NCI-H82 treated with DMSO at 0.1 percent for 48 hours (cell line): ENCODE measurements at regions not wholly inside any gene's neighbourhood (a gene's known extent, or its start where the extent isn't known, plus 50 kb on each side); places are given as distances from the start of the nearest gene placed in this dataset.

Experiments
- DNase-seq: peaks from one replicate; lab custom pipeline; 2025; ENCODE audit not compliant: unreplicated experiment; lab: John Stamatoyannopoulos, UW

- no peak for DNase-seq
Observed at GRCh38 chr3:16658004-16658924, 53.0 kb upstream of the DAZL start.

- DNase-seq: no peak
Observed at GRCh38 chr3:16658925-16659793, 53.9 kb upstream of the DAZL start.

DNA sequence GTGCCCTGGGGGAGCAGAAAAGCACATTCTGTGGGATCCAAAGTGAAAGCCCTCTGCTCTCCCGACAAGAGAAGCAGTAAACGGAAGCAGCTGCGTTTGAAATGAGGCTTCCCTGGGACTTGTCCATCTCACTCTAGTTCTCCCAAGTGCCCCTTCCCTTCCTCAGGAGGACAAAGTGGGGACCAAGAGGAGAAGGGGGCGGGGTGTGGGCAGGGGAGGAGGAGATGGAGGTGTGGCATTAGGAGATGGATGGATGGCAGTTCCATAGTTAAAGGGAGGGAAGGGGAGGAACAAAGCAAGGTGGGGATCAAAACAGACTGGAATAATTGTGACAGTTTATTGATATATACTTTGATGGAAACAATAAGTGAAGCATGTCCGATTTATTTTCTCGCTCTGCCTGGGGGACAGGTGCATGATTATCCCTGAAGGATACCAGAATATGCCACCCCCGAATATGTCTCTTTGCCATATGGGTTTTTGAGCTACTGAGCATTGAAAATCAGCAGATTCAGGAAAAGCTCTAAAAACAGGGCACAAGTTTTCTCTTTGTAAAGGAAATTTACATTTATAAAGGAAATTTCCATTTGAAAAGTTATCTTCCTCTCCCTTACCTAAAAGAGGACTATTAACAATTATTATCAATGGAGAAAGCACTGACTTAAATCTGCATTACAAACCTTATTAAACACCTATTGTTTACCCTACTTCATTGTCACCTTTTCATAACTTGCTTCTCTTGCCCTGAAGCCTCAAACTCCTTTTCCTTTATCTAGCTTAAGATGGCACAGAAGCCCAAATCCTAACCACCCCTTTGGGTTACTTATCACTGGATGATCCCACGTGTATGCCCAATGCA is 58.9 kb upstream of the DAZL start:
- no peak for DNase-seq

DNA sequence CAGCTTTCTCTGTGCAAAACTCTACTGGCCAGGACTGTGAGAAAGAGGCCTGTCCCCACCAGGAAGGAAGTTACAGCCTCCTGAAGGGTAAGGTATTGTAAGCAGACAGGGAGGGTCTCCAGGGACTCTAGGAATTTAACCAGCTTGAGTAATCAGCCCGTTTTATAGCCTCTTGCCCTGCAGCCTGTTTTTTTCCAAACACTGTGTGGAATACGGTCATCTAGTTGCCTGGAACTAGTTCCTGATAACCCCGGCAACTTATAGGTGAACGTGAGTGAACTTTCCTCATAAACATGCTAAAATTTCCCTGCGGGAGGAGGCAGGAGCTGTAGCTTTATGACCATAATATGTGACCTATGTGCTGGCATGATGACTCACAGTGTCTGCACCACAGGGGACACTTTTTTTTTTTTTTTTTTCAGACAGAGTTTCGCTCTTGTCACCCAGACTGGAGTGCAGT is 60.1 kb upstream of the DAZL start:
- no peak for DNase-seq

DNA sequence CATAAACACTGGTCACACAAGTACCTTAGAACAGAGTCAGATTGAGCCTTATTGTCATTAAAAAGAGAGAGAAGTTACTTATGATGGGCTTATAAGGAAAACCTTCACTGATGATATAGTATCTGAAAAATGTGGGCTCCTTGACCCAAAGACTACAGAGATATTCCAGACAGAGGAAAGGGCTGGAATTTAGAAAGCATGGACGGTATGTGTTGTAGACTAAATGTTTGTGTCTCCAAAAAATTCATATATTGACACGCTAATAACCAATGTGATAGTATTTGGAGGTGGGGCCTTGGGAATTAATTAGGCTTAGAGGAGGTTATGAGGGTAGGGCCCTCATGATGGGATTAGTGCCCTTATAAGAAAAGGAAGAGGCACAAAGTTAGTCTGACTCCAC is 61.0 kb upstream of the DAZL start:
- no peak for DNase-seq

GRCh38 chr3:16667633-16668032 is 62.4 kb upstream of the DAZL start:
- DNase-seq: no peak

DNA sequence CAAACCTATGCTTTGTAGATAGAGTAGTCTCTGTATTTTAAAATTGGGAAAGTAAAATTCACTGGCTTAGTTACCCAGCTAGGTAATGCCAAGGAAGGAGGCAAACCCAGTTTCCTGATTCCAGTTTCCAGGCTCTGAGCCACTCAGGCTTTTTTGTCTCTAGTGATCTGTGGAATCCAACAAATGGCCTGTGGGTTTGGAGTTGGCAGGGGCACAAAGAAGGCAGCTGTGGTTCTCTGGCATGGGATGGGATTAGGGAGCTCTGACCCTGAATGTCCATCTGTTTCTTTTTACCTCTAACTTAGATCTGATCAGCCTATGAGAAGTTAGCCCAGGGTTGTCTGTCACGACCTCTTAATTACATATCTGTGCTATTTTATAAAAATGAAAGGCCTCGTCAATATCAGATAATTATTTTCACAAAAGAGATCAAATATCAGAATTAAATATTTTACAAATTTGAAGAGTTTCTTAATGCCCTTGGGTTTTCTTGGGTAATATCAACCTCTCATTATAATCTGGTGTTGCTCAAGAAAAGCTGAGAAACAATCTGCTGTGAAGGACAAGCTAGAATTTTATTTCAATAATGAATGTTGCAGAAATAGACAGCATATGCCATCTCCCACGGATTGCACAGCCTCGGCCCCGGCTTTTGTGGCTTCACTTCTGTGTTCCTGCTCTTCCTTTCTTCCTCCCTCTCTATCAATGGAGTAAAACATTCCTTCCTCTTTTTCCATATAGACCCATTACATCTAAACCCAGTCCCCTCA is 63.7 kb upstream of the DAZL start:
- no peak for DNase-seq

DNA sequence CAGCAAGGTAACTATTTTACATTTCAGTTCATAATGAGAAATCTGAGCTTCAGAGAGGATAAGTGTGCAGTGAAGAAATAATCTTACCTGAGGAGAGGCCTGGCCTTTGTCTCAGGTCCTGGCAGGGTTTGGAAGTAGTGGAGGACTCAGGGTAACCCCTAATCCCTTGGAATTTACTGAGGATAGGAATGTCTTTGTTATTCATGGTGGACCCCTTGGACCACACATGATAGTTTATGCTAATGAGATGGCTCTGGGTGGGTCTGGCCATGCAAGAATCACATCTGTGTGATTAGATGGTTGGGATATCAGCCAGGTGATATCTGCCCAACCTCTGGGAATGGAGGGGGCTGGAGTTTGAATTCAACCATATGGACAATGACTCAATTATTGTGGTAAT is 65.0 kb upstream of the DAZL start:
- DNase-seq: no peak

GRCh38 chr3:16671690-16672089 is 66.5 kb upstream of the DAZL start:
- no peak for DNase-seq

DNA sequence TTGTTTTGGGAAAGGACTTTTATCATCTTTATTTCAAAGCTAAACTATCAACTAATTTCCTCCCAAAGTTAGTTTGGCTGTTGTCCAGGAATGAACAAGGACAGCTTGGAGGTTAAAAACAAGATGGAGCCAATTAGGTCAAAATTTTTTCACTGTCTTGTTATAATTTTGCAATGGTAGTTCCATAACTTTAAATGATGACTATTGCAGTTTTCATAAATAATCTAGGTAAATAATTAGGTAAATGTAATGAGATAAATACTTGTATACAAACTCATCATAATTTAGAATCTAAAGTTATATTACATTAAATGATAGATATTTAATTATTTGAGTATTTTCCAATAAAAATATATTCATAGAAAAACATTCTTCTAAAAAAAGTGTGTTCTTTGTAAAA is 68.3 kb upstream of the DAZL start:
- no peak for DNase-seq

DNA sequence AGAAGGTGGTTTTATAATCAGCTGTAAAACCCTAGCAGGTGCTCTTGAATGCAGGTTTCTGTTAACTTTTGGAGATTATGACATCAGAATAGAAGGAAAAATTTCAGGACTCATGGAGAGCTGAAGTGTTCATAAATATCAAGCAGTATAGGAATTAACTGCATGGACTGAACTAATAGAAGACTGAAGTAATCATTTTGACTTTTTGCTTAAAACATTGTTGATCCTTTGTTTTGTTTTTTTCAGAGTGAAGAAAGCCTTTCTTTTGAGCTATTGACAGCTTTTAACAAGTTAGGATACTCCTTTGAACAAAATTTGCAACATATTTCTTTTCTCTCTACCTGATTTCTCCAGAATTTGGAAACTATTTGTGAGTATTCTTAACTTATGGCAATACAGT is 70.6 kb upstream of the DAZL start:
- DNase-seq: no peak

GRCh38 chr3:16686679-16687078 is 81.5 kb upstream of the DAZL start:
- no peak for DNase-seq

- no peak for DNase-seq
Observed at GRCh38 chr3:16687221-16687620, 82.0 kb upstream of the DAZL start.

- no peak for DNase-seq
Observed at GRCh38 chr3:16692486-16693344, 87.5 kb upstream of the DAZL start.

- DNase-seq: no peak
Observed at GRCh38 chr3:16693820-16694219, 88.6 kb upstream of the DAZL start.

DNA sequence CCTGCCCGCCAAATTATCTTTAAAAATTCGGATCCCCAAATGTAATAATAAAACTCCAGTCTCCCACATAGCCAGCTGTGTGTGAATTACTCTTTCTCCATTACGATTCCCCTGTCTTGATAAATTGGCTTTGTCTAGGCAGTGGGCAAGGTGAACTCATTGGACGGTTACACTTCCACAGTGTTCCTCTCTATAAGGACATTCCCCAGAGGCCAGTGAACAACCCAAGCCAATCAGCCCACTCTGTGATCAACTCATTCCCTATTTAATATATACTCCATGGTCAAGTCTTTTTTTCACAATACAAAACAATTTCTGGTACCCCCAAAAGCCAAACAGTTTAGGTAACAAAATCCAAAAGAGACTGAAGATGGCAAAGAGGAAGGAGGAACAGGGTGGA is 90.5 kb upstream of the DAZL start:
- DNase-seq: no peak

DNA sequence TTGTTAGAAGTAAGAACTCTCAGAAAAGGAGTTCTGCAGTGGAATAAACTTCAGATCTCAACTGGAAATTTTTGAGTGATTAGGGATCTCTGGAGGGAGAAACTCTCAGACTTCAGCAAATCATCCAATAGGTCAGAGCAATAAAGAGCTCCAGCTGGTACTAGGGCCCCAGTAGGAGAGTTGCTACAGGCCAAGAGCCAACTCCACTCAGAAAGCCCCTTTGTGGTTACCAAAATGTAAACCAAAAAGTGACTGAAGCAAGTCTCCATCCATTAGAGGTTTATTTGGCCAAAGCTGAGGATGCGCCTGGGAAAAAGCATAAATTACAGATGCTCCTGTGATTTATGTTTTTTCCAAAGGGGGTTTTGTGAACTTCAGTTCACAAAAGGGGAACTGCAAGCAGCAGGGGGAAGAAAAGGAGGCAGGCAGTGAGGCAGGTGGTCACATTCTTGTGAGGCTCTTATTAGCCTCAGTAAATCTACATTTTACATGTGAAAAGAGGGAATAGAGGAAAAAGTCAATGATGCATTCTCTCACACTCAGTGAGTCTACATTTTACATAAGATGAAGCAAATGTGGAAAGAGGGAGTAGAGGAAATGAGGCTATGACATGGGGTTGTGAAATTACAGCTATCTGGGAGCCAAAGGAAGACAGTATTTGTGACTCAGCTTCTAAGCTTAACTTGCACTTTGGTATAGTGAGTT is 92.4 kb upstream of the DAZL start:
- DNase-seq: no peak

DNA sequence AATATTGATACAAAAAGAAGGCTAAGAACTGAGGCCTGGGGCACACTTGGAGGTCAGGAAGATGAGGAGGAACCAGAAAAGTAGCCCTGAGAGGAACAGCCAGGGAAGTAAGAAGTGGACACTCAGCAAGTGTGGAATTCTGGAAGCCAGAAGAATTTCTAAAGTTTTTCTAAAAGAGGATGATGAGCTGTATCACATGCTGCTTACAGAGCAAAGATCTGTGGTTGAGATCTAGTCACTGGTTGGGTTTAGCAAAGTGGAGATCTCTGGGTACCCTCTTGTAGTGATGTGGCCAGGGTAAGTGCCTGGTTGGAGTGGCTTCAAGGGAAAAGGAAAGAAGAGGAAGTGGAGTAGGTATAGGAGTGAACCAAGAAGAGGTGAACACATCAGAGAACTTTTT is 95.4 kb upstream of the DAZL start:
- DNase-seq: no peak

DNA sequence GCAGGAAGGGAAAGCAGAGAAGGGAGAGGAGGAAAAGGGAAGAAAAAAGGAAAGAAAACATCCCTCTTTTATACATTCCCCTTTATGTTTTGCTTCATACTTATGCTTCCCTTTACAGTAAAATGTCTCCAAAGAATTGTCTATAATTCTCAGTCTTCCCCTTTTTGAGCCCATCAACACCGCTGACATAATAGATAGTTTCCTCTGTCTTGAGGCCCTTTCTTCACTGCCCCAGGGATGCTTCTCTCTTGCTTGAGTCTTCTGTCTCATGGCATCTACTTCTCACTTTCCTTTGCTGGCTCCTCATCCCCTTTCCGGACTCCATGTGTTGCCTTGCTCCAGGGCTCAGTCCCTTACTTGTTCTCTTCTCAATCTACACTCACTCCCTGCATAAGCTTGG is 99.7 kb upstream of the DAZL start:
- DNase-seq: no peak
